B cell (primary cell): ENCODE measurements at regions not wholly inside any gene's neighbourhood (a gene's known extent, or its start where the extent isn't known, plus 50 kb on each side); places are given as distances from the start of the nearest gene placed in this dataset.

Experiments
- ATAC-seq: fragments of 200-7000 bp; cut with Tn5 transposase; one replicate; pipeline ENCODE4 v1.10.0; 2021; ENCODE audit warnings: low read depth, mild to moderate bottlenecking, moderate number of reproducible peaks, moderate library complexity
- CTCF ChIA-PET: fragments of 350-600 bp; sonication (Branson Sonifier 250); formaldehyde crosslinking; loops from one replicate; lab custom pipeline; 2021; ENCODE audit warnings: antibody characterized with exemption, inconsistent platforms; lab: Charles Lee
- POLR2A ChIA-PET: fragments of 350-600 bp; sonication (Branson Sonifier 250); formaldehyde crosslinking; loops from one replicate; lab custom pipeline; 2021; ENCODE audit warnings: antibody characterized with exemption; lab: Charles Lee
- DNase-seq: peaks from one replicate; pipeline ENCODE4 v3.0.0; 2013
- H2AFZ ChIP-seq: 2 replicates; pipeline ENCODE4 v1.6.1; 2012; ENCODE audit warnings: mild to moderate bottlenecking, low read depth, low read length; ENCODE audit not compliant: insufficient read depth, poor library complexity, severe bottlenecking
- H3K27ac ChIP-seq, 2 donors: 1 replicate in 1 of 2; 2 replicates in 1 of 2; pipeline ENCODE4 v1.5.1; 2012 to 2013; ENCODE audit warnings: low read length in 2 of 2, mild to moderate bottlenecking in 2 of 2, moderate library complexity in 1 of 2
- H3K27me3 ChIP-seq, 4 experiments: fragments of 200-600 bp in 1 of 4; sonication (generic) in 1 of 4; replicated peaks in 1 of 4; 1 replicate in 2 of 4; 2 replicates in 2 of 4; pipeline versions ENCODE4 v1.6.1 to v1.7.0; 2013 to 2016; ENCODE audit warnings: low read length in 3 of 4, mild to moderate bottlenecking in 2 of 4, mixed read lengths in 1 of 4, moderate library complexity in 1 of 4; ENCODE audit not compliant: insufficient read depth in 4 of 4, control insufficient read depth in 3 of 4; ENCODE audit errors: control extremely low read depth in 1 of 4
- H3K36me3 ChIP-seq, 2 experiments: replicated peaks in 1 of 2; 1 replicate in 1 of 2; 2 replicates in 1 of 2; pipeline versions ENCODE4 v1.6.1 to v1.7.1; 2013; ENCODE audit warnings: low read length in 1 of 2; ENCODE audit not compliant: insufficient read depth in 2 of 2, control insufficient read depth in 1 of 2; ENCODE audit errors: control extremely low read depth in 1 of 2, extremely low read depth in 1 of 2
- H3K4me1 ChIP-seq, 2 donors: fragments of 200-600 bp in 1 of 2; sonication (generic) in 1 of 2; 1 replicate in 1 of 2; 2 replicates in 1 of 2; pipeline versions ENCODE4 v1.5.1 to v1.6.1; 2013 to 2017; ENCODE audit warnings: low read length in 2 of 2; ENCODE audit not compliant: control insufficient read depth in 2 of 2, insufficient read depth in 2 of 2
- H3K4me2 ChIP-seq: replicated peaks from 2 replicates; pipeline ENCODE3; 2012; ENCODE audit warnings: mild to moderate bottlenecking, low read depth, low read length; ENCODE audit not compliant: poor library complexity, severe bottlenecking
- H3K4me3 ChIP-seq, 5 experiments: fragments of 200-600 bp in 1 of 5; sonication (generic) in 1 of 5; 1 replicate in 3 of 5; 2 replicates in 2 of 5; pipeline versions ENCODE4 v1.5.1 to v1.7.0; 2011 to 2016; ENCODE audit warnings: low read length in 4 of 5, mild to moderate bottlenecking in 4 of 5, low read depth in 2 of 5, control low read depth in 1 of 5, moderate library complexity in 1 of 5; ENCODE audit not compliant: insufficient read depth in 1 of 5; ENCODE audit errors: control extremely low read depth in 1 of 5, extremely low read depth in 1 of 5
- H3K79me2 ChIP-seq: fragments of 200-600 bp; sonication (generic); one replicate; pipeline ENCODE4 v1.6.0; 2016; ENCODE audit warnings: low read length; ENCODE audit not compliant: control insufficient read depth, insufficient read depth
- H3K9ac ChIP-seq: fragments of 200-600 bp; sonication (generic); 2 replicates; pipeline ENCODE4 v1.6.1; 2017; ENCODE audit warnings: mild to moderate bottlenecking, low read length, moderate library complexity
- H3K9me3 ChIP-seq, 3 donors: one replicate each; pipeline versions ENCODE4 v1.6.1 to v1.7.1; 2013; ENCODE audit warnings: low read length in 2 of 3; ENCODE audit not compliant: control insufficient read depth in 2 of 3, insufficient read depth in 1 of 3; ENCODE audit errors: control extremely low read depth in 1 of 3
- H4K20me1 ChIP-seq: 2 replicates; pipeline ENCODE4 v1.6.0; 2012; ENCODE audit warnings: mild to moderate bottlenecking, low read length; ENCODE audit not compliant: insufficient read depth, control insufficient read depth, poor library complexity, severe bottlenecking
- H3K27ac Mint-ChIP-seq: one replicate; pipeline ENCODE4 v1.8.0; 2021; ENCODE audit warnings: mixed read lengths
- H3K27me3 Mint-ChIP-seq: one replicate; pipeline ENCODE4 v1.8.0; 2021; ENCODE audit warnings: mixed read lengths
- H3K4me1 Mint-ChIP-seq: one replicate; pipeline ENCODE4 v1.8.0; 2021; ENCODE audit warnings: mixed read lengths
- H3K4me3 Mint-ChIP-seq: one replicate; pipeline ENCODE4 v1.8.0; 2021; ENCODE audit warnings: mixed read lengths
- H3K9me3 Mint-ChIP-seq: one replicate; pipeline ENCODE4 v1.8.0; 2022; ENCODE audit warnings: mixed read lengths; ENCODE audit not compliant: insufficient read depth
- CTCF ChIP-seq: fragments of 200-600 bp; IDR thresholded peaks from one replicate; pipeline ENCODE4 v1.8.0; 2022; ENCODE audit warnings: antibody characterized with exemption, mild to moderate bottlenecking
- EZH2 ChIP-seq: IDR thresholded peaks from 2 replicates; pipeline ENCODE4 v1.6.1; 2012; ENCODE audit warnings: borderline replicate concordance, low read depth, mild to moderate bottlenecking, moderate library complexity, low read length; ENCODE audit not compliant: insufficient read depth, poor library complexity, severe bottlenecking
- WGBS: methylation state at CpG from one replicate; pipeline ENCODE4 v1.1.5; 2013; ENCODE audit warnings: missing lambda C conversion rate; ENCODE audit not compliant: insufficient coverage; 5-methylcytosine and 5-hydroxymethylcytosine counted together
- intact Hi-C: fragments of 100-400 bp; cut with micrococcal nuclease; formaldehyde crosslinking; loops from one replicate; pipeline ENCODE4 v1.10.0; 2022

- WGBS = no CpG with 5 or more reads among the region's 2 CpGs
- CTCF ChIA-PET = interaction anchor here (0.8 to 3.2 kb wide), 6 partner anchors 10 to 1212 kb away, joined by 3 to 23 read pairs (median 4); no protein-coding TSS in a partner anchor
- intact Hi-C loops = no loop called here
Measured at GRCh38 chr5:82354543-82354942, 76.4 kb upstream of the RPS23 start.

GRCh38 chr5:82353522-82353921 lies 75.4 kb upstream of the RPS23 start:
- Histone ChIP-seq H3K4me3 (no peak overlapping the region), H3K4me2 (no peak overlapping the region), H3K36me3 (no peaks in the 10 kb centered on the region), H4K20me1 (no peaks in the 10 kb centered on the region), H3K9ac (no peak overlapping the region), H2AFZ (no peak overlapping the region), H3K27me3 (peaks cover 0 to 6% (median 0%) of the 10 kb centered on the region in 4 experiments), H3K27ac (no peak overlapping the region), H3K9me3 (no peaks in the 10 kb centered on the region), H3K4me1 (no peaks in the 10 kb centered on the region), H3K79me2 (no peaks in the 10 kb centered on the region)
- H3K9me3 Mint-ChIP-seq = no peaks in the 10 kb centered on the region
- TF ChIP-seq EZH2 = no peak
- no peak for TF ChIP-seq CTCF
- intact Hi-C loops = no loop called here
- H3K4me1 Mint-ChIP-seq = peaks cover 7% of the 10 kb centered on the region
- POLR2A ChIA-PET = no interaction called here
- WGBS = 43% methylated on average over 3 of the region's 3 CpGs
- H3K27me3 Mint-ChIP-seq = peaks cover 13% of the 10 kb centered on the region
- H3K27ac Mint-ChIP-seq = no peak overlapping the region
- CTCF ChIA-PET = interaction anchor here (1.4 to 3.2 kb wide), 6 partner anchors 8 to 1213 kb away, joined by 3 to 23 read pairs (median 7); no protein-coding TSS in a partner anchor
- H3K4me3 Mint-ChIP-seq = no peak overlapping the region
- ATAC-seq (no peak), DNase-seq (no peak)

More at GRCh38 chr5:82354543-82354942, 76.4 kb upstream of the RPS23 start:
- Histone ChIP-seq H2AFZ (no peak overlapping the region), H3K9ac (no peak overlapping the region), H3K36me3 (no peaks in the 10 kb centered on the region), H3K9me3 (no peaks in the 10 kb centered on the region), H3K27ac (no peak overlapping the region), H3K79me2 (no peaks in the 10 kb centered on the region), H3K27me3 (peaks cover 0 to 6% (median 0%) of the 10 kb centered on the region in 4 experiments), H4K20me1 (no peaks in the 10 kb centered on the region), H3K4me3 (no peak overlapping the region), H3K4me2 (no peak overlapping the region), H3K4me1 (no peaks in the 10 kb centered on the region)
- POLR2A ChIA-PET = no interaction called here
- no peak for TF ChIP-seq CTCF
- TF ChIP-seq EZH2 = no peak
- Mint-ChIP-seq H3K9me3 (no peaks in the 10 kb centered on the region), H3K4me3 (no peak overlapping the region), H3K27ac (no peak overlapping the region), H3K4me1 (peaks cover 7% of the 10 kb centered on the region), H3K27me3 (peaks cover 13% of the 10 kb centered on the region)
- ATAC-seq (no peak), DNase-seq (no peak)
